Smooth muscle cell (in vitro differentiated cells): ENCODE measurements at regions not wholly inside any gene's neighbourhood (a gene's known extent, or its start where the extent isn't known, plus 50 kb on each side); places are given as distances from the start of the nearest gene placed in this dataset.

Experiments used
- DNase-seq: peaks from one replicate; lab custom pipeline; 2025; ENCODE audit not compliant: unreplicated experiment; lab: John Stamatoyannopoulos, UW
- H2AFZ ChIP-seq: fragments of 200-600 bp; sonication (generic); 2 replicates; pipeline ENCODE4 v1.6.0; 2016; ENCODE audit warnings: antibody characterized with exemption, low read depth, mild to moderate bottlenecking
- H3F3A ChIP-seq: fragments of 200-600 bp; sonication (generic); 2 replicates; pipeline ENCODE4 v1.6.0; 2017; ENCODE audit warnings: antibody characterized with exemption, low read depth
- H3K27ac ChIP-seq: fragments of 200-600 bp; sonication (generic); 2 replicates; pipeline ENCODE4 v1.5.1; 2016; ENCODE audit warnings: low read depth, mild to moderate bottlenecking
- H3K27me3 ChIP-seq: fragments of 200-600 bp; sonication (generic); 2 replicates; pipeline ENCODE4 v1.6.1; 2016; ENCODE audit warnings: low read depth, mild to moderate bottlenecking
- H3K36me3 ChIP-seq: fragments of 200-600 bp; sonication (generic); 2 replicates; pipeline ENCODE4 v1.5.1; 2016; ENCODE audit warnings: low read depth
- H3K4me1 ChIP-seq: fragments of 200-600 bp; sonication (generic); 2 replicates; pipeline ENCODE4 v1.5.1; 2016; ENCODE audit warnings: low read depth
- H3K4me2 ChIP-seq: fragments of 200-600 bp; sonication (generic); 2 replicates; pipeline ENCODE4 v1.6.0; 2016; ENCODE audit warnings: mild to moderate bottlenecking
- H3K4me3 ChIP-seq: fragments of 200-600 bp; sonication (generic); 2 replicates; pipeline ENCODE4 v1.5.1; 2016; ENCODE audit warnings: mild to moderate bottlenecking
- H3K79me2 ChIP-seq: fragments of 200-600 bp; sonication (generic); 2 replicates; pipeline ENCODE4 v1.6.0; 2016; ENCODE audit warnings: low read depth, mild to moderate bottlenecking
- H3K9ac ChIP-seq: fragments of 200-600 bp; sonication (generic); 2 replicates; pipeline ENCODE4 v1.6.0; 2016; ENCODE audit warnings: low read depth
- H3K9me3 ChIP-seq: fragments of 200-600 bp; sonication (generic); replicated peaks from 2 replicates; pipeline ENCODE4 v1.5.1; 2016; ENCODE audit warnings: low read depth
- H4K20me1 ChIP-seq: fragments of 200-600 bp; sonication (generic); 2 replicates; pipeline ENCODE4 v1.6.0; 2016; ENCODE audit warnings: low read depth
- WGBS: methylation state at CpG from one replicate; pipeline ENCODE4 v1.1.7; 2016; ENCODE audit warnings: low lambda C conversion rate; 5-methylcytosine and 5-hydroxymethylcytosine counted together
- TF ChIP-seq, protein P1 (sequence below): fragments of 200-600 bp; sonication (generic); IDR thresholded peaks from 2 replicates; pipeline ENCODE4 v1.5.1; 2017; ENCODE audit warnings: borderline replicate concordance, mild to moderate bottlenecking, antibody characterized with exemption; ENCODE audit not compliant: insufficient read depth, poor library complexity, severe bottlenecking

DNA sequence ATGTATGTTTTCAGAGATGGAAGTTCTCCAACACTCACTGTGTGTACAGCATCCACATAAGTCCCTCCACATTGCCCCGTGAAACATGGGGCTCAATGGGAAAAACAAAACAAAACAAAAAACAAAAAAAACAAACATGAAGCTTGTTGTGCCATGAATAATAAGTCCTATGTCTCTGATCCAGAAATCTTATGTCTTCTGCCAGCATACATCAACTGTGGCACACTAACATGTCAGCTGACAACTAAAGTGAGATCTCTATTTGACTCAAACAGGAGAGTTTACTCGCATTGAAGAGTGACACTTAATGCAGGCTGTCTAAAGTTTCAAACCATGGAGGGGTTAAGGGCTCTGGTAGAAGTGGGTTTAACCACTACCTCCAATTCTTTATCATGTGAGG lies 180.2 kb upstream of the ROBO1 start:
- Histone ChIP-seq H3K4me1 (peaks cover under 1% of the 10 kb centered on the region), H3K4me3 (no peak overlapping the region), H3F3A (no peaks in the 10 kb centered on the region), H2AFZ (no peak overlapping the region), H4K20me1 (no peaks in the 10 kb centered on the region), H3K27ac (no peak overlapping the region), H3K27me3 (no peaks in the 10 kb centered on the region), H3K36me3 (no peaks in the 10 kb centered on the region), H3K79me2 (no peaks in the 10 kb centered on the region), H3K9me3 (no peaks in the 10 kb centered on the region), H3K4me2 (no peak overlapping the region), H3K9ac (no peak overlapping the region)
- DNase-seq: no peak
- TF ChIP-seq, protein P1, sequence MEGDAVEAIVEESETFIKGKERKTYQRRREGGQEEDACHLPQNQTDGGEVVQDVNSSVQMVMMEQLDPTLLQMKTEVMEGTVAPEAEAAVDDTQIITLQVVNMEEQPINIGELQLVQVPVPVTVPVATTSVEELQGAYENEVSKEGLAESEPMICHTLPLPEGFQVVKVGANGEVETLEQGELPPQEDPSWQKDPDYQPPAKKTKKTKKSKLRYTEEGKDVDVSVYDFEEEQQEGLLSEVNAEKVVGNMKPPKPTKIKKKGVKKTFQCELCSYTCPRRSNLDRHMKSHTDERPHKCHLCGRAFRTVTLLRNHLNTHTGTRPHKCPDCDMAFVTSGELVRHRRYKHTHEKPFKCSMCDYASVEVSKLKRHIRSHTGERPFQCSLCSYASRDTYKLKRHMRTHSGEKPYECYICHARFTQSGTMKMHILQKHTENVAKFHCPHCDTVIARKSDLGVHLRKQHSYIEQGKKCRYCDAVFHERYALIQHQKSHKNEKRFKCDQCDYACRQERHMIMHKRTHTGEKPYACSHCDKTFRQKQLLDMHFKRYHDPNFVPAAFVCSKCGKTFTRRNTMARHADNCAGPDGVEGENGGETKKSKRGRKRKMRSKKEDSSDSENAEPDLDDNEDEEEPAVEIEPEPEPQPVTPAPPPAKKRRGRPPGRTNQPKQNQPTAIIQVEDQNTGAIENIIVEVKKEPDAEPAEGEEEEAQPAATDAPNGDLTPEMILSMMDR: no peak
- WGBS: 98% methylated on average over 2 of the region's 2 CpGs

DNA sequence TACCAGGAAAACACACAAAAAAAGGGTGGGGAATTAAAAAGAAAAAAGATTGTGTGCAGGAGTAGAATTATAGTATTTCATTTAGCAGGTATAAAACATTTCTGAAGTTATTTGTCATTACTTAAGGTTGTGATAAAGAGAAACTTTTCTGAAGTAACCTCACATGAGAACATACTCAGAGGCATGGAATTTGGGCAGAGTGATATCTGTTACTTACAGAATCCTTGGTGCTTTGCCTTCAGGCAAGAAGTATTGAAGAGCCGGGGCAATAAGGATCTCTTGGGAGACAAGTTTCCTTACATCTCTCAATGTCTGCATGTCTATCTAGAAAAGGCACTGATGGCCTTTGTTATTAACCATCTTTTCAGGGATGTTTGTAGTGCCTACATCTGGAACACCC lies 179.7 kb upstream of the ROBO1 start:
- no peak overlapping the region for H3K4me3 ChIP-seq
- no peaks in the 10 kb centered on the region for H3K27me3 ChIP-seq
- no peak overlapping the region for H2AFZ ChIP-seq
- TF ChIP-seq, protein P1: no peak
- no peaks in the 10 kb centered on the region for H4K20me1 ChIP-seq
- no peak for DNase-seq
- no peak overlapping the region for H3K9ac ChIP-seq
- no peaks in the 10 kb centered on the region for H3K9me3 ChIP-seq
- H3K4me2 ChIP-seq: no peak overlapping the region
- WGBS: 83% methylated on average over 1 of the region's 1 CpG
- H3F3A ChIP-seq: no peaks in the 10 kb centered on the region
- H3K4me1 ChIP-seq: no peaks in the 10 kb centered on the region
- no peaks in the 10 kb centered on the region for H3K36me3 ChIP-seq
- no peak overlapping the region for H3K27ac ChIP-seq
- H3K79me2 ChIP-seq: no peaks in the 10 kb centered on the region

DNA sequence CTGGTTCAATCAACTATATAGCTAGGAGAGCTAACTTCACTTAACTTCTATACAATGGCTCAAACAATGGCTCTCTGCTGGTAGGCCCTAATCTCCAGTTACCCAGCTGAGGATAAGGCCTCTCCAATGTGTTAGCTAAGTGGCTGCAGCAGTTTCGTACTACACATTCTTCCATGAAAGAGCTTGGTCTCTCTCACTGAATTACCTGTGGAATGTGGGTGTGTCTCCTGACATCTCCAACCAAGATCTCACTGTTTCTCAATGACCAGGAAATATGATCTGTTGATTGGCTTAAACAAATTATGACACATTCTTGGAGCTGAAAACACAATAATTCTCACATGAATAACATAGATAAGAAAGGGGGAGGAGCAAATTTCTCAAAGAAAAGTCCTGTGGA lies 169.8 kb upstream of the ROBO1 start:
- TF ChIP-seq, protein P1: no peak
- Histone ChIP-seq H2AFZ (no peak overlapping the region), H3K27ac (no peak overlapping the region), H3K4me2 (no peak overlapping the region), H3K4me1 (peaks cover 12% of the 10 kb centered on the region), H3K4me3 (no peak overlapping the region), H3K9ac (no peak overlapping the region), H4K20me1 (no peaks in the 10 kb centered on the region), H3K36me3 (no peaks in the 10 kb centered on the region), H3K79me2 (no peaks in the 10 kb centered on the region), H3K27me3 (no peaks in the 10 kb centered on the region), H3K9me3 (no peaks in the 10 kb centered on the region), H3F3A (no peaks in the 10 kb centered on the region)
- DNase-seq: no peak
- WGBS: 47% methylated on average over 1 of the region's 1 CpG

DNA sequence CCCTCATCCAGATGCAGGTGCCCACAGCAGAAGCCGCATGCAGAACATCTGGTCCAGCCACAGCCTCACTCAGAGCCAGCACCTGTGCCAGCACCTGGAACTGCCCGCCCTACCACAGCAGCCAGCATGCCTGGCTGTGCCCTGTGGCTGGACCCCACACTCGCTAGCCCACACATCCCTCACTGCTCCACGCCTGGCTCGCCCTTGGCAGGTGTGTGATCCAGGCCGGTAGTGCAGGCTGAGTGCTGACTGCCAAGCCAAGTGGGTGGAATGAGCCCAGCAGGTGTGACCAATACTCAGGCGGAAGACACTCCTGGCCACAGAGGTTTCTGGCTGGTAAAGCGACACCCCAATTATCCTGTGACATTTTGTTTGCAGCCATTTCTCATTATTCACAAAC lies 162.4 kb upstream of the ROBO1 start:
- H2AFZ ChIP-seq: no peak overlapping the region
- TF ChIP-seq, protein P1: no peak
- H3K36me3 ChIP-seq: no peaks in the 10 kb centered on the region
- H3K27ac ChIP-seq: no peak overlapping the region
- H3K4me2 ChIP-seq: no peak overlapping the region
- H3K9ac ChIP-seq: no peak overlapping the region
- no peak for DNase-seq
- H3K79me2 ChIP-seq: no peaks in the 10 kb centered on the region
- H3K9me3 ChIP-seq: no peaks in the 10 kb centered on the region
- WGBS: 94% methylated on average over 8 of the region's 8 CpGs
- no peaks in the 10 kb centered on the region for H3K27me3 ChIP-seq
- H3K4me1 ChIP-seq: no peaks in the 10 kb centered on the region
- no peak overlapping the region for H3K4me3 ChIP-seq
- no peaks in the 10 kb centered on the region for H4K20me1 ChIP-seq
- no peaks in the 10 kb centered on the region for H3F3A ChIP-seq
